OCI-LY3 (cell line): ENCODE measurements at regions not wholly inside any gene's neighbourhood (a gene's known extent, or its start where the extent isn't known, plus 50 kb on each side); places are given as distances from the start of the nearest gene placed in this dataset.

Source experiments
- H2AFZ ChIP-seq: fragments of 200-600, 300-600 bp; shearing (Covaris generic); 2 replicates; pipeline ENCODE4 v1.6.0; 2014; ENCODE audit warnings: antibody characterized with exemption, low read depth, low read length
- H3K27ac ChIP-seq: fragments of 200-600, 300-600 bp; sonication (generic); 2 replicates; pipeline ENCODE4 v1.5.1; 2014; ENCODE audit warnings: mild to moderate bottlenecking, low read length, moderate library complexity, mixed read lengths
- H3K27me3 ChIP-seq: fragments of 200-600, 300-600 bp; sonication (generic); 2 replicates; pipeline ENCODE4 v1.6.1; 2014; ENCODE audit warnings: low read depth, low read length, mixed read lengths
- H3K36me3 ChIP-seq: fragments of 200-600, 300-600 bp; sonication (generic); replicated peaks from 2 replicates; pipeline ENCODE3; 2014; ENCODE audit warnings: low read depth, low read length, mixed read lengths
- H3K4me1 ChIP-seq: fragments of 300-600, 200-600 bp; sonication (generic); 2 replicates; pipeline ENCODE4 v1.6.1; 2014; ENCODE audit warnings: low read length, mixed read lengths
- H3K4me2 ChIP-seq: fragments of 200-600, 300-600 bp; sonication (generic); 2 replicates; pipeline ENCODE4 v1.6.1; 2014; ENCODE audit warnings: low read length, mixed read lengths
- H3K4me3 ChIP-seq: fragments of 300-600, 200-600 bp; sonication (generic); 2 replicates; pipeline ENCODE4 v1.5.1; 2014; ENCODE audit warnings: antibody characterized with exemption, mild to moderate bottlenecking, low read length, moderate library complexity
- H3K79me2 ChIP-seq: fragments of 300-600, 200-600 bp; shearing (Covaris generic); 2 replicates; pipeline ENCODE4 v1.6.1; 2014; ENCODE audit warnings: mild to moderate bottlenecking, low read length, mixed read lengths
- H3K9ac ChIP-seq: fragments of 300-600, 200-600 bp; shearing (Covaris generic); 2 replicates; pipeline ENCODE4 v1.6.0; 2014; ENCODE audit warnings: mild to moderate bottlenecking, low read length, moderate library complexity
- H3K9me3 ChIP-seq: fragments of 200-600, 300-600 bp; shearing (Covaris generic); 2 replicates; pipeline ENCODE4 v1.6.1; 2014; ENCODE audit warnings: low read length, mixed read lengths; ENCODE audit not compliant: insufficient read depth
- H4K20me1 ChIP-seq: fragments of 200-600, 300-600 bp; sonication (generic); 2 replicates; pipeline ENCODE4 v1.6.1; 2016; ENCODE audit warnings: low read length, mixed read lengths; ENCODE audit not compliant: insufficient read depth
- EZH2phosphoT487 ChIP-seq: fragments of 200-600 bp; shearing (Covaris generic); IDR thresholded peaks from 2 replicates; pipeline ENCODE4 v1.6.1; 2018; ENCODE audit warnings: antibody characterized with exemption, mixed run types, low read depth
- TF ChIP-seq, protein P1 (sequence below): fragments of 200-600, 300-600 bp; sonication (generic); IDR thresholded peaks from 2 replicates; pipeline ENCODE4 v1.5.1; 2014; ENCODE audit warnings: antibody characterized with exemption, low read length, low read depth

- H3K4me1 ChIP-seq = peaks cover 14% of the 10 kb centered on the region
- no peak overlapping the region for H3K9ac ChIP-seq
- no peak overlapping the region for H3K4me3 ChIP-seq
- no peak overlapping the region for H3K27ac ChIP-seq
- TF ChIP-seq EZH2phosphoT487 = no peak
- TF ChIP-seq, protein P1, sequence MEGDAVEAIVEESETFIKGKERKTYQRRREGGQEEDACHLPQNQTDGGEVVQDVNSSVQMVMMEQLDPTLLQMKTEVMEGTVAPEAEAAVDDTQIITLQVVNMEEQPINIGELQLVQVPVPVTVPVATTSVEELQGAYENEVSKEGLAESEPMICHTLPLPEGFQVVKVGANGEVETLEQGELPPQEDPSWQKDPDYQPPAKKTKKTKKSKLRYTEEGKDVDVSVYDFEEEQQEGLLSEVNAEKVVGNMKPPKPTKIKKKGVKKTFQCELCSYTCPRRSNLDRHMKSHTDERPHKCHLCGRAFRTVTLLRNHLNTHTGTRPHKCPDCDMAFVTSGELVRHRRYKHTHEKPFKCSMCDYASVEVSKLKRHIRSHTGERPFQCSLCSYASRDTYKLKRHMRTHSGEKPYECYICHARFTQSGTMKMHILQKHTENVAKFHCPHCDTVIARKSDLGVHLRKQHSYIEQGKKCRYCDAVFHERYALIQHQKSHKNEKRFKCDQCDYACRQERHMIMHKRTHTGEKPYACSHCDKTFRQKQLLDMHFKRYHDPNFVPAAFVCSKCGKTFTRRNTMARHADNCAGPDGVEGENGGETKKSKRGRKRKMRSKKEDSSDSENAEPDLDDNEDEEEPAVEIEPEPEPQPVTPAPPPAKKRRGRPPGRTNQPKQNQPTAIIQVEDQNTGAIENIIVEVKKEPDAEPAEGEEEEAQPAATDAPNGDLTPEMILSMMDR = no peak
- no peak overlapping the region for H3K4me2 ChIP-seq
- H3K9me3 ChIP-seq = peaks cover 9% of the 10 kb centered on the region; the same call in 1 of the 2 replicates
- H2AFZ ChIP-seq = no peak overlapping the region
- peaks cover 5% of the 10 kb centered on the region for H3K36me3 ChIP-seq
- no peaks in the 10 kb centered on the region for H3K27me3 ChIP-seq
- no peaks in the 10 kb centered on the region for H4K20me1 ChIP-seq
- H3K79me2 ChIP-seq = no peaks in the 10 kb centered on the region
Measured at GRCh38 chr7:81075150-81075549, 156.3 kb upstream of the SEMA3C start.

- no peak overlapping the region for H2AFZ ChIP-seq
- peaks cover 9% of the 10 kb centered on the region; the same call in 1 of the 2 replicates for H3K9me3 ChIP-seq
- no peak overlapping the region for H3K27ac ChIP-seq
- no peaks in the 10 kb centered on the region for H4K20me1 ChIP-seq
- no peaks in the 10 kb centered on the region for H3K79me2 ChIP-seq
- H3K4me3 ChIP-seq = no peak overlapping the region
- TF ChIP-seq EZH2phosphoT487 = no peak
- TF ChIP-seq, protein P1 = no peak
- H3K4me2 ChIP-seq = no peak overlapping the region
- H3K9ac ChIP-seq = no peak overlapping the region
- H3K27me3 ChIP-seq = no peaks in the 10 kb centered on the region
- H3K36me3 ChIP-seq = peaks cover 5% of the 10 kb centered on the region
- peaks cover 14% of the 10 kb centered on the region for H3K4me1 ChIP-seq
Measured at GRCh38 chr7:81074406-81074805, 155.6 kb upstream of the SEMA3C start.

DNA sequence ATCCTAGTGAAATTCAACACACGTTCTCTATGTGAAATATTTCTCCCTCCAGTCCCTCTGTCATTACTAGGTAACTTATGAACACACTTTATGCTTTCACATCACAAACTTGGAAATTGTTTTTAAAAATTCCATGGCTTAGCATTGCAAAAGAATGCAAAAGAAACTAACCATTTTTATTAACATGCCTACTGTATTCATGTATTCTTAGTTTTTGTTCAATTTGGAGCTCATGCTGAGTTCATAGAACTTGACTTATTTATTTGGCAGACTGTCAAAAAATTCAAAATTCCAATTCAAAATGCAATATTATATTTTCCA, 155.0 kb upstream of the SEMA3C start:
- no peak overlapping the region for H3K27ac ChIP-seq
- peak overlapping the region; percentile 45 for H3K4me2 ChIP-seq
- H3K4me3 ChIP-seq = no peak overlapping the region
- no peaks in the 10 kb centered on the region for H4K20me1 ChIP-seq
- H3K36me3 ChIP-seq = peaks cover 5% of the 10 kb centered on the region
- H3K9ac ChIP-seq = no peak overlapping the region
- H3K4me1 ChIP-seq = peaks cover 14% of the 10 kb centered on the region
- H3K79me2 ChIP-seq = no peaks in the 10 kb centered on the region
- H3K27me3 ChIP-seq = no peaks in the 10 kb centered on the region
- peak overlapping the region; percentile 51; the same call in 1 of the 2 replicates for H2AFZ ChIP-seq
- TF ChIP-seq, protein P1 = no peak
- no peak for TF ChIP-seq EZH2phosphoT487
- H3K9me3 ChIP-seq = peaks cover 9% of the 10 kb centered on the region; the same call in 1 of the 2 replicates

DNA sequence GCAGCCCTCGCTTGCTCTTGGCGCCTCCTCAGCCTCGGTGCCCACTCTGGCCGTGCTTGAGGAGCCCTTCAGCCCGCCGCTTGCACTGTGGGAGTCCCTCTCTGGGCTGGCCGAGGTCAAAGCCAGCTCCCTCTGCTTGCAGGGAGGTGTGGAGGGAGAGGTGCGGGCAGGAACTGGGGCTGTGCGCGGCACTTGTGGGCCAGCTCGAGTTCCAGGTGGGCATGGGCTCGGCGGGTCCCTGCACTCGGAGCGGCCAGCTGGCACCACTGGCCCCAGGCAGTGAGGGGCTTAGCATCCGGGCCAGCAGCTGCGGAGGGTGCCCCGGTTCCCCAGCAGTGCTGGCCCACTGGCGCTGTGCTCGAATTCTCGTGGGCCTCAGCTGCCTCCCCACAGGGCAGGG, 152.1 kb upstream of the SEMA3C start:
- Histone ChIP-seq H3K27me3 (no peaks in the 10 kb centered on the region), H3K4me2 (no peak overlapping the region), H3K36me3 (no peaks in the 10 kb centered on the region), H3K9me3 (no peaks in the 10 kb centered on the region), H3K4me1 (peaks cover 9% of the 10 kb centered on the region), H3K79me2 (no peaks in the 10 kb centered on the region), H3K27ac (no peak overlapping the region), H3K9ac (no peak overlapping the region), H2AFZ (no peak overlapping the region), H4K20me1 (no peaks in the 10 kb centered on the region), H3K4me3 (no peak overlapping the region)
- TF ChIP-seq EZH2phosphoT487 = no peak
- TF ChIP-seq, protein P1 = no peak
